Urothelium cell line (cell line): ENCODE measurements at regions not wholly inside any gene's neighbourhood (a gene's known extent, or its start where the extent isn't known, plus 50 kb on each side); places are given as distances from the start of the nearest gene placed in this dataset.
A peak's percentile ranks its signal among the peaks of the same experiment; 100 is the strongest.

ENCODE experiments used
- DNase-seq: peaks from one replicate; pipeline ENCODE4 v3.0.0; 2011; ENCODE audit warnings: low spot score, mixed read lengths
- FAIRE-seq: peaks from 2 replicates; lab custom pipeline; 2011; peaks lifted over from hg19 to GRCh38; lab: Jason Lieb, UNC

DNA sequence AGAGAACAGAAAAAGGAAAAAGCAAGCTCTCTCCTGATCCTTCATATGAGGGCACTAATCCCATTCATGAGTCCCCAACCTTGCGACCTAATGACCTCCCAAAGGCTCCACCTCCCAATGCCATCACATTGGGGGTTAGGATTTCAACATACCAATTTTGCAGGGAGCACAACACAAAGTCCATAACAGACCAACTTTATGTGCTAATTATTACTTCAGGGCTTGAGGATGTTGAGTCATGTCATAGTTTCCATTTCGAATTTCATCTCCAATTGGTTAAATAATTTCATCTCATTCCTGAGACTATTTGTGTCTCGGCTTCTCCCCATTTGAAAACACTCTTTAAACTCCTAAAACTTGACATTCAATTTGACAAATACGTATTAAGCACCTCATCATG, 69.9 kb upstream of the KLF7 start:
- FAIRE-seq: no peak
- DNase-seq: no peak

GRCh38 chr2:207236156-207236935, 70.6 kb upstream of the KLF7 start:
- no peak for DNase-seq
- FAIRE-seq: no peak

GRCh38 chr2:207238831-207239701, 73.3 kb upstream of the KLF7 start:
- peak; percentile 80 for DNase-seq

GRCh38 chr2:207239754-207240494, 74.2 kb upstream of the KLF7 start:
- DNase-seq (no peak), FAIRE-seq (no peak)

More at GRCh38 chr2:207238831-207239701, 73.3 kb upstream of the KLF7 start:
- no peak for FAIRE-seq

- no peak for DNase-seq
- FAIRE-seq: peak; percentile 58
Measured at GRCh38 chr2:207240649-207241048, 74.9 kb upstream of the KLF7 start.

GRCh38 chr2:207241198-207241597, 75.5 kb upstream of the KLF7 start:
- FAIRE-seq: peak; percentile 76
- DNase-seq: peak; percentile 31

DNA sequence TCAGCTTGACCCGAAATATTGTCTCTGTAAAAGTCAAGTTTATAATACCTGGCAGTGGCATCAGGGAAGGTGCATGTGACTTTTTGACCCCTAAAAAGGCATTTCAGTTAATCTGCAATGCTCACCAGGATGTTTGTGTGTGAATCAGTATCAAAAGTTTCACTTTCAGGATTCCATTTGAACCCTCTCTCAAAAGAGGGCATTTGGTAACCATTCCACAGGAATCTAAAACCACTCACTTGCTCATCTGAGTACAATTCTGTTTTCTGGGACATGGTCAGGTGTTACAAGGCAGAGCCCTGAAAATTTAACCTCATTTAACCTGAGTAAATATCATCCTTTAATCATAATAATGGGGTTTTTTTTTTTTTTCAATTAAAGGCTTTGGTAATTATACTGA, 77.9 kb upstream of the KLF7 start:
- FAIRE-seq (no peak), DNase-seq (no peak)

- FAIRE-seq (no peak), DNase-seq (no peak)
Measured at GRCh38 chr2:207244971-207245925, 79.5 kb upstream of the KLF7 start.

DNA sequence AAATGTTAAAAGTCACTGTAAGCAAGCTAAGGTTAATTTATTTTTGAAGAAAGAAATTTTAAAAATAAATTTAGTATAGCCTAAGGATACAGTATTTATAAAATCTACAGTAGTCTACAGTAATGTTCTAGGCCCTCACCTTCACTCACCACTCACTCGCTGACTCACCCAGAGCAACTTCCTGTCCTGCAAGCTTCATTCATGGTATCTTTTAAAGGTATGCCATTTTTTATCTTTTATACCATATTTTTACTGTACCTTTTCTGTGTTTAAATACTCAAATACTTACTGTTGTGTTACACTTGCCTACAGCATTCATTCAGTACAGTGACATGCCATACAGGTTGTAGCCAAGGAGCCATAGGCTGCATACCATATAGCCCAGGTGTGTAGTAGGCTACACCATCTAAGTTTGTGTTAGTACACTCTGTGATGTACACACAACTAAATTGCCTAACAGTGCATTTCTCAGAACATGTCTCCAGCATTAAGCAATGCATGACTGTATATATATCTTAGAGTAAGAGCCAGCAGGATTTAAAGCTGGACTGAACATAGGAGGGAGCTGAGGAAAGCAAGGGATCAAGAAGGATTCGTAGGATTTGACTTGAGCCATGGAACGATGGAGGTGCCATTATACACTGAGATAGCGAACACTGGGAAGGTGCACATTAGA, 83.1 kb upstream of the KLF7 start:
- DNase-seq (no peak), FAIRE-seq (peak; percentile 23)

- no peak for DNase-seq
- FAIRE-seq: no peak
Measured at GRCh38 chr2:207251022-207251421, 85.3 kb upstream of the KLF7 start.

- no peak for DNase-seq
- no peak for FAIRE-seq
Measured at GRCh38 chr2:207251573-207252192, 85.9 kb upstream of the KLF7 start.

DNA sequence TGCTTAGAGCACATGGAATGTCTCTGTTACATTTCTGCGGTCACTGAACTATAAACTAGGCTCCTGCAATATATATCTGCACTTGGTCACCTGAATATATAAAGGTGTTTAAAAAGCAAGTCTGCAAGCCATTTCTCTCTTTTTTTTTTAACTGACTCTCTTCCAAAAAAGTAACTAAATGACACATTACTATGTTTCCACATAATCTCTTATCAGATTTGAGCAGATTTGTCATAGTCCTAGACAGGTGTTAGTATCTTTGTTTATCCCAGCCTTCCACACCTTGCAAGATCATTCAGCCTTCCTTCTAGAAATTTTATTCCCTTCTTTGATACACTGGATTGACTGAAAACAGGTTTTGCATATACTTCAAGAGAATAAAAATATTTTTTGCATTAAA, 86.7 kb upstream of the KLF7 start:
- DNase-seq: no peak
- FAIRE-seq: no peak

GRCh38 chr2:207252979-207253645, 87.4 kb upstream of the KLF7 start:
- DNase-seq (no peak), FAIRE-seq (no peak)

GRCh38 chr2:207253666-207254345, 88.1 kb upstream of the KLF7 start:
- peak; percentile 62 for DNase-seq
- FAIRE-seq: peak; percentile 76

DNA sequence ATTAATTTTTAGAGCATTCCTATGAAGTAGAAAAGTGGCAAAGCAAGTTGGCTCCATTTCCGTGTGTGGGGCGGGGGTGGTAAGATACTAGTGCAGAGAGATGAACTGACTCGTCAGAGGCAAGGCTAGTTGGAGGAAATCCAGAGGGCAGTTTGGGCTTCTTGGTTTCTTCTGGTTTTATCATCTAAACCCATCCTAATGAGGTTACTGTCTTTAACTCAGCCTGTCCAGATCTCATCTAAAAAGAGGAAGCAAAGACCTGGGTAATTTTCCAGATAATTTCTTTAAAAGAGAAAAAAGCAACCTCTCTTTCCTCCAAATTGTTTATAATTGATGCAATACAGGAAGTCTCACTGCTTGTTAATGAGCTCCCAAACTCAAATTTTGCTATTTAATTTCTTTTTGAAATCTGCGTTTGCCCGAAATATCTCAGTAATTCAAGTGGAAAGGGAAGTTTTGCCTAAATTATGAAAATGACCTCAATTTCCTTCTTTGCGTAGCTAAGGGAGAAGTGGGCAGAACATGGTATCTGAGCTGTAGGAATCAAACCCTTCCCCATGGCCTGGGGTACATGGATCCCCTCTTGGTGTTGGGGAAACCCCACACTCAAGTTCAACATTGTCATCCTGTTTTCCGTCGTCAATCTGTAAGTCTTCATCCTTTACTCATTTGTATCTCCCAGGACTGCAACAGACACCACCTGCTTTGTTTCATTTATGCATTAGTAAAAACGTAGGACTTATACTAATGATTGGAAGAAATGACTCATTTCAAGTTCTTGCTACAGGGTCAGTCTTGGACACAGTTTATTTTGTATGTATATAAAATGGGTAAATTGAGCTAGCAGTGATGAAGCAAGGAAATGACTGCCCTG, 89.1 kb upstream of the KLF7 start:
- DNase-seq (peak; percentile 28), FAIRE-seq (no peak)

DNA sequence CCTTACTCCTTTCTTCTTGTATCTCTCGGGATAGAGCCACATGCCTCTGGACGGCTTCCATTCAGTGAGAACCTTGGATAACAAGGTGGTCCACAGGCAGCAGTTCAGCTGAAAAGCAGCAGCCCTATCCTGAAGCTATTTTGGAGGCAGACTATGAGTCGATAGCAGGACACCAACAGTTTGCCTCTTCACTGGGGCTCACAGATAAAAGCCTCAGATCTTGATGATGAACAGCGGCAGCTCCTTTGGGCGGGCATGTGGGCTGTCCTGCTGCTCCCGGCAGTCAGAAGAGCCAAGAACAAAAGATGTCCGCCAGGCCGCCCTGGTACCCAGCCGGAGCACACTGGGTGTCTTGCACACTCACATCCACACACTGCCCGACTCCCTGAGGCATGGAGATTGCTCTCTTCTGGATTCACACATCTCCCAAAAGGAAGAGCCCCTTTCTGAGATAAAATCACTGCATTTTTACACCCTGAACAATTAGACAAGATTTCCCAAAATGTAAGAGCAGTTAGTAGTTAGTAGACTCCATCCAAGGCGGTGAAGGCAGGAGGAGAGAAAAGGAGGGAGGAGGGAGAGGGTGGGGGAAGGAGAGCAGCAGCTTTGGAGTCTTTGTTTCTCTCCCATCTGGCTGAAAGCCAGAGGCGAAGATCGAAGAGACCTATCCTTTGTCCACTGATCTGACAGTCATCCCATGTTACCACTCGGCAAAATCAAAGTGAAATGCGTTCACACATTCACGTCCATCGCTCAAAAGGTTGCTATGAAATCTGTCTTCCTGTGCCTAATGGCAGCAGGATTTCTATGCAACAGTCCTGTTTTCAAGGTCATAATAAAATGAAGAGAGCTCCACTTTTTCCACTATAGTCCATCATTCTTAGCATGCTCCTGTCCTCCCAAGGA, 90.1 kb upstream of the KLF7 start:
- DNase-seq (no peak), FAIRE-seq (peak; percentile 30)
